OCI-LY3 (cell line): ENCODE measurements at regions not wholly inside any gene's neighbourhood (a gene's known extent, or its start where the extent isn't known, plus 50 kb on each side); places are given as distances from the start of the nearest gene placed in this dataset.

Source experiments
- CTCF ChIP-seq: fragments of 200-600, 300-600 bp; sonication (generic); IDR thresholded peaks from 2 replicates; pipeline ENCODE4 v1.5.1; 2014; ENCODE audit warnings: antibody characterized with exemption, low read length, low read depth
- EZH2phosphoT487 ChIP-seq: fragments of 200-600 bp; shearing (Covaris generic); IDR thresholded peaks from 2 replicates; pipeline ENCODE4 v1.6.1; 2018; ENCODE audit warnings: antibody characterized with exemption, mixed run types, low read depth

- TF ChIP-seq CTCF: no peak
- no peak for TF ChIP-seq EZH2phosphoT487
These were observed 50.3 kb upstream of the CBFA2T3 start for GRCh38 chr16:89027281-89027680.
